GM19324 (cell line): ENCODE measurements at regions not wholly inside any gene's neighbourhood (a gene's known extent, or its start where the extent isn't known, plus 50 kb on each side); places are given as distances from the start of the nearest gene placed in this dataset.

Experiments
- ATAC-seq: cut with Tn5 transposase; IDR thresholded peaks from one replicate; pipeline ENCODE4 v1.9.1; 2021; ENCODE audit warnings: mild to moderate bottlenecking, moderate library complexity; ENCODE audit not compliant: unreplicated experiment, low FRiP score

DNA sequence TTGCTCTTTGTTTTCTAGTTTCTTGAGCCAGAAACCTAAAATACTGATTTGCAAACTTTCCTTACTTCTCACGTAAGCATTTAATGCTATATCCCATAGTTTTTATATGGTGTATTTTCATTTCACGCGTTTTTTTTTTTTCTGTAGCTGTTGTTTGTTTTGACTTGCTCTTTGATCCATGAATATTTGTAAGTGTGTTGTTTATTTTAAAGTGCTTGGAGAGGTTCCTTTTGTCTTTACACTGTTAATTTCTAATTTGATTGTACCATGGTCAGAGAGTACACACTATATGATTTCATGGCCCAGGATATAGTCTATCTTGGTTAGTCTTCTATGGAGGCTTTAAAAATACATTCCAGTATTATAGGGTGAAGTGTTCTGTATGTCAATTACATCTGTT lies 84.8 kb upstream of the RNF217 start:
- no peak for ATAC-seq

- ATAC-seq: no peak
These were observed 82.9 kb upstream of the RNF217 start for GRCh38 chr6:124879110-124879991.

- no peak for ATAC-seq
These were observed 82.3 kb upstream of the RNF217 start for GRCh38 chr6:124879992-124880355.

- ATAC-seq: peak; percentile 67
These were observed 80.2 kb upstream of the RNF217 start for GRCh38 chr6:124881898-124882578.

- no peak for ATAC-seq
These were observed 79.5 kb upstream of the RNF217 start for GRCh38 chr6:124882579-124883393.

DNA sequence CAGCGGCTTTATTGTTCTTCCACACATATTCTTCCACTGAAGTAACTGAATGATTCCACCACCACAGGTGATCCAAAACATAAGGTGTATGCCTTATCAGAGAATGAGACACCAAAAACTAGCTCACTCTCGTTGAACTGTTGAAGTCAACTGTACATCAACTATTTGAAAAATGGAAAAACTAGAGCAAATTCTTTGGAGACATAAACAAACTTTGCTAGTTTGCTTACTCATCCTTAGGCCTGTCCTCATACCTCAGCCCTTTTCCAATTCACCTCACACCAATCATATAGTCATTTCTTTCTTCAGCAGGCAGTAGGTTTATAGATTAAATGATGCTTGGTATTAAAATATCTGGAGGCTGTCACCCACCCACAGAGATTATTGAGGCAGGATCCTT lies 77.1 kb upstream of the RNF217 start:
- ATAC-seq: no peak

GRCh38 chr6:124887872-124888580 lies 74.2 kb upstream of the RNF217 start:
- no peak for ATAC-seq

GRCh38 chr6:124888581-124889371 lies 73.5 kb upstream of the RNF217 start:
- ATAC-seq: no peak

- no peak for ATAC-seq
These were observed 61.2 kb upstream of the RNF217 start for GRCh38 chr6:124901084-124901483.

- no peak for ATAC-seq
These were observed 58.4 kb upstream of the RNF217 start for GRCh38 chr6:124903797-124904196.

DNA sequence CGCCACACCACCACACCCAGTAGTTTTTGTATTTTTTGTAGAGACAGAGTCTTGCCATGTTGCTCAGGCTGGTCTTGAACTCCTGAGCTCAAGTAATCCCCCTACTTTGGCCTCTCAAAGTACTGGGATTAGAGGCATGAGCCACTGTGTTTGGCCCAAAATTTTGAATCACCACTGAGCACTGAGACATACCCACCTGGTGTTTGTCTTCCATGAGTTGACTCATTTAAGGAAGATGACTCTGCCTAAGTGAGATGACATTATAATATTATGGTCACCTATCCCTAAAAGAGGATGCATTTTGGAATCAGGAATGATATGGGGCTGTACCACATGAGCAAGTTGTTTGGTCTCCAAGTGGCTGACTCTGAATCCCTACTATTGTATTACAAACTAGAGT lies 54.6 kb upstream of the RNF217 start:
- no peak for ATAC-seq
